ENCODE measurements at regions not wholly inside any gene's neighbourhood (a gene's known extent, or its start where the extent isn't known, plus 50 kb on each side); places are given as distances from the start of the nearest gene placed in this dataset.
"Not testable (repeated sequence)": the region's sequence is repeated elsewhere in the genome, so short reads cannot be mapped to it uniquely, and the experiment has no call there.

DNA sequence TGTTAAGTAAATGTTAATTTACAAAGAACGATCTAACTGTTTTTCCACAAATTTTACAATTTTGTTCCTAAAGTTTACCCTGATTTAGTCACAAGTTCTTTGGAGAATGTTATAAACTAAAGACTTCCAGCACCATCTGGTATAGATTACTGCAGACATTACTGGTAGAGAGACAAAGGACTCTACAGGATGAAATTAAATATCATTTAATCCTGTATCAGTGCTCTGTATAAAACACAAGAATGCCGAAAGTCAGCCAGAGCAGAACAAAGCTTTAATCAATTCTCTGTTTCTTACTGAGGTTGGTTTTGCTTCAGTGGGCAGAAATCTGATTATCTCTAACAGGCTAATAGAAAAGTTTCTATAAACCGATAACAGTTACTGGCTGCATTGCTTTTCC, 763.6 kb downstream of the TENT5A start:
- Histone ChIP-seq H3K9me2 (ENCODE audit: low read depth, low read length) (no peaks in the 10 kb centered on the region), H3F3A (ENCODE audit: insufficient read depth, low read length) (no peaks in the 10 kb centered on the region), H3K4me3 (ENCODE audit: low read depth, low read length, poor library complexity, severe bottlenecking) (no peak overlapping the region), H3K9ac (ENCODE audit: low read length) (no peak overlapping the region), H2AFZ (ENCODE audit: low read length) (no peak overlapping the region), H3K4me2 (ENCODE audit: low read length) (no peak overlapping the region), H3K27me3 (ENCODE audit: insufficient read depth, low read length) (no peaks in the 10 kb centered on the region), H3K27ac (ENCODE audit: low read depth, low read length, poor library complexity, severe bottlenecking) (no peak overlapping the region), H4K20me1 (ENCODE audit: insufficient read depth, low read length) (no peaks in the 10 kb centered on the region), H3K9me3 (ENCODE audit: low read length) (no peaks in the 10 kb centered on the region), H3K4me1 (ENCODE audit: insufficient read depth, low read length, severe bottlenecking) (no peaks in the 10 kb centered on the region), H3K79me2 (ENCODE audit: insufficient read depth, low read length) (no peaks in the 10 kb centered on the region), H3K36me3 (ENCODE audit: insufficient read depth, low read length) (no peaks in the 10 kb centered on the region)
- no peak for TF ChIP-seq EZH2 (IDR thresholded peaks at IDR 0.05; ENCODE audit: borderline replicate concordance, low read length)
- TF ChIP-seq, protein P1, sequence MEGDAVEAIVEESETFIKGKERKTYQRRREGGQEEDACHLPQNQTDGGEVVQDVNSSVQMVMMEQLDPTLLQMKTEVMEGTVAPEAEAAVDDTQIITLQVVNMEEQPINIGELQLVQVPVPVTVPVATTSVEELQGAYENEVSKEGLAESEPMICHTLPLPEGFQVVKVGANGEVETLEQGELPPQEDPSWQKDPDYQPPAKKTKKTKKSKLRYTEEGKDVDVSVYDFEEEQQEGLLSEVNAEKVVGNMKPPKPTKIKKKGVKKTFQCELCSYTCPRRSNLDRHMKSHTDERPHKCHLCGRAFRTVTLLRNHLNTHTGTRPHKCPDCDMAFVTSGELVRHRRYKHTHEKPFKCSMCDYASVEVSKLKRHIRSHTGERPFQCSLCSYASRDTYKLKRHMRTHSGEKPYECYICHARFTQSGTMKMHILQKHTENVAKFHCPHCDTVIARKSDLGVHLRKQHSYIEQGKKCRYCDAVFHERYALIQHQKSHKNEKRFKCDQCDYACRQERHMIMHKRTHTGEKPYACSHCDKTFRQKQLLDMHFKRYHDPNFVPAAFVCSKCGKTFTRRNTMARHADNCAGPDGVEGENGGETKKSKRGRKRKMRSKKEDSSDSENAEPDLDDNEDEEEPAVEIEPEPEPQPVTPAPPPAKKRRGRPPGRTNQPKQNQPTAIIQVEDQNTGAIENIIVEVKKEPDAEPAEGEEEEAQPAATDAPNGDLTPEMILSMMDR (IDR thresholded peaks at IDR 0.05; ENCODE audit: low read length) = no peak

DNA sequence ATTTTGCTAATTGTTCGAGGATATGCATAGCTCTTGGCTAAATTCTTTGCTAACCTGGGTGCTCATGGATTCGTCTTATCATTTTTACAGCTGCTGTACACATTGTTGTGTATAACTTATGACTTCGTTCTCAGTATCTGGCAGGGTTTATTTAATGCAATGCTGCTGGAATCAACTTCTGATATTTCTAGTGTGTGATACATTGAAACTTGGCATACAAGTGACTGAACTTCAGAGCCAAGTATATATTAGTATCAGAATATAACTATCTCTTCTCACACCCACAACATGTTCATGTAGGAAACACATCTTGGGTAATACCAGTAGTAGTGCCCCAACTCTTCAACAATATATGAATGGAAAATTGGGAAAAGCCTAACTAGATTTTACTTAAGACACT, 764.2 kb downstream of the TENT5A start:
- Histone ChIP-seq H3K4me2 (ENCODE audit: low read length) (no peak overlapping the region), H3K4me1 (ENCODE audit: insufficient read depth, low read length, severe bottlenecking) (no peaks in the 10 kb centered on the region), H4K20me1 (ENCODE audit: insufficient read depth, low read length) (no peaks in the 10 kb centered on the region), H3K27ac (ENCODE audit: low read depth, low read length, poor library complexity, severe bottlenecking) (no peak overlapping the region), H3K36me3 (ENCODE audit: insufficient read depth, low read length) (no peaks in the 10 kb centered on the region), H3K27me3 (ENCODE audit: insufficient read depth, low read length) (no peaks in the 10 kb centered on the region), H3K79me2 (ENCODE audit: insufficient read depth, low read length) (no peaks in the 10 kb centered on the region), H3K9me3 (ENCODE audit: low read length) (no peaks in the 10 kb centered on the region), H3K4me3 (ENCODE audit: low read depth, low read length, poor library complexity, severe bottlenecking) (no peak overlapping the region), H3F3A (ENCODE audit: insufficient read depth, low read length) (no peaks in the 10 kb centered on the region), H3K9me2 (ENCODE audit: low read depth, low read length) (no peaks in the 10 kb centered on the region), H3K9ac (ENCODE audit: low read length) (no peak overlapping the region), H2AFZ (ENCODE audit: low read length) (no peak overlapping the region)
- no peak for TF ChIP-seq EZH2 (IDR thresholded peaks at IDR 0.05; ENCODE audit: borderline replicate concordance, low read length)
- TF ChIP-seq, protein P1 (IDR thresholded peaks at IDR 0.05; ENCODE audit: low read length) = no peak

DNA sequence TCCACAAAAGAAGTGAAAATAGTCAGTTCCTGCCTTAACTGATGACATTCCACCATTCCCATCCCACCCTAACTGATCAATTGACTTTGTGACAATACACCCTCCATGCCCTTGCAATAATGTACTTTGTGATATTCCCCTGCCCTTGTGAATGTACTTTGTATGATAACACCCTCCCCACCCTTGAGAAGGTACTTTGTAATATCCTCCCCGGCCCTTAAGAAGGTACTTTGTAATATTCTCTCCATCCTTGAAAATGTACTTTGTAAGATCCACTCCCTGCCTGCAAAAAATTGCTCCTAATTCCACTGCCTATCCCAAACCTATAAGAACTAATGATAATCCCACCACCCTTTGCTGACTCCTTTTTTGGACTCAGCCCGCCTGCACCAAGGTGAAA, 771.3 kb downstream of the TENT5A start:
- H3K36me3 ChIP-seq (ENCODE audit: insufficient read depth, low read length); H3K27me3 ChIP-seq (ENCODE audit: insufficient read depth, low read length); H3K4me3 ChIP-seq (ENCODE audit: low read depth, low read length, poor library complexity, severe bottlenecking); H4K20me1 ChIP-seq (ENCODE audit: insufficient read depth, low read length); H3K27ac ChIP-seq (ENCODE audit: low read depth, low read length, poor library complexity, severe bottlenecking); H3K4me2 ChIP-seq (ENCODE audit: low read length); H3F3A ChIP-seq (ENCODE audit: insufficient read depth, low read length); H3K79me2 ChIP-seq (ENCODE audit: insufficient read depth, low read length); H3K9ac ChIP-seq (ENCODE audit: low read length); H3K4me1 ChIP-seq (ENCODE audit: insufficient read depth, low read length, severe bottlenecking); H3K9me3 ChIP-seq (ENCODE audit: low read length); H2AFZ ChIP-seq (ENCODE audit: low read length); H3K9me2 ChIP-seq (ENCODE audit: low read depth, low read length): not testable (repeated sequence)

DNA sequence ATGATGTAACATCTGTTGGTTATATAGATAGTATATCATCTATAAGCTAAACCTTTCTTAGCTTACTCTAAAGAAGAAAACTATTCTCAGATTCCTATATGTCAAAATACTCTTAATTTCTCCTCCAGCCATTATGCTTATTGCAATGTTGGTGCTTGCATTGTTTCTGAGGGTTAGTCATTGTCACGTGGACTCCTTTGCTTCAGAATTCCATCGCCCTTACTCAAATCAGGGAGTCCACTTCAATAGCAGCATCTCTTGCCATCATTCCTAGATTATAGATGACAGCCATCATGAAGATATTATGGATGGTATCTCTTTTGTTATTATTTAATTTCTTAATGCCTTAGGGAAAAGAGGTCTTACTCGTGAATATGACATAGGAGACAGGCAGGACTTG, 776.1 kb downstream of the TENT5A start:
- Histone ChIP-seq H3K36me3 (ENCODE audit: insufficient read depth, low read length) (no peaks in the 10 kb centered on the region), H2AFZ (ENCODE audit: low read length) (no peak overlapping the region), H3K27ac (ENCODE audit: low read depth, low read length, poor library complexity, severe bottlenecking) (no peak overlapping the region), H3K27me3 (ENCODE audit: insufficient read depth, low read length) (no peaks in the 10 kb centered on the region), H3K4me1 (ENCODE audit: insufficient read depth, low read length, severe bottlenecking) (no peaks in the 10 kb centered on the region), H3K4me3 (ENCODE audit: low read depth, low read length, poor library complexity, severe bottlenecking) (no peak overlapping the region), H3K9me3 (ENCODE audit: low read length) (no peaks in the 10 kb centered on the region), H3K9ac (ENCODE audit: low read length) (no peak overlapping the region), H4K20me1 (ENCODE audit: insufficient read depth, low read length) (no peaks in the 10 kb centered on the region), H3K9me2 (ENCODE audit: low read depth, low read length) (no peaks in the 10 kb centered on the region), H3F3A (ENCODE audit: insufficient read depth, low read length) (no peaks in the 10 kb centered on the region), H3K4me2 (ENCODE audit: low read length) (no peak overlapping the region), H3K79me2 (ENCODE audit: insufficient read depth, low read length) (no peaks in the 10 kb centered on the region)
- TF ChIP-seq, protein P1 (IDR thresholded peaks at IDR 0.05; ENCODE audit: low read length) = no peak
- no peak for TF ChIP-seq EZH2 (IDR thresholded peaks at IDR 0.05; ENCODE audit: borderline replicate concordance, low read length)

Data from OCI-LY1 (cell line).